Activated CD4-positive, alpha-beta T cell treated with anti-CD3 and anti-CD28 coated beads for 4 hours (primary cell): ENCODE measurements at regions not wholly inside any gene's neighbourhood (a gene's known extent, or its start where the extent isn't known, plus 50 kb on each side); places are given as distances from the start of the nearest gene placed in this dataset.

Experiments
- DNase-seq, 2 donors: peaks; one replicate each; pipeline ENCODE4 v3.0.0-alpha.2; 2020

DNA sequence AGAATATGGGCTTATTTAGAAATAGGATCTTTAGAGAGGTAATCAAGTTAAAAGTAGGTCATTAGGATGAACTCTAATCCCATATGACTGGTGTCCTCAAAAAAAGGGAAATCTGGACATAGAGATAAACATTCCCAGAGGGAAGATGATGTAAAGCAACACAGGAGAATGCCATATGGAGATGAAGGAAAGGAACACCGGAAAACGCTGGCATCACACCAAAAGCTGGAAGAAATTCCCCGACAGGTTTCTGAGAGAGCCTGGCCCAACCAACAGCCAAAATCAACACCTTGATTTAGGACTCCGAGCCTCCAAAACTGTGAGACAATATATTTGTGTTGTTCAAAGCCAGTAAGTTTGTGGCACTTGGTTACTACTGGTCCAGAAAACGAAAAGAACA, 296.7 kb downstream of the DSEL start:
- DNase-seq, result no peak

DNA sequence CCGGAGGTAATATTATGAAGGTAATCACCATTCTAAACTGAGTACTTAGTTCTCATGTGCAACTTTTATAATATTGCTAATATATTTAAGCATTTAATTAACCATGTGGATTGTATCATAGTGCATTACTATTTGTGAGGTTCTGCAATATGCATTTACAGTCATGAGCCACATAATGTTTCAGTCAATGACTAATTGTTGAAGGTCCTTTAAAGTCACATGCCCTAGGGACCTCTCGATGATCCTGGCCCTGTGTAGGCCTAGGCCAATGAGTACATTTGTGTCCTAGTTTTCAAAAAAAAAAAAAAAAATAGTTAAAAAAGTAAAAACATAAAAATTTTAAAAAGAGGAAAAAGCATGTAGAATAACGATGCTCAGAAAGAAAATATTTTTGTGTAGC, 298.0 kb downstream of the DSEL start:
- no peak for DNase-seq

DNA sequence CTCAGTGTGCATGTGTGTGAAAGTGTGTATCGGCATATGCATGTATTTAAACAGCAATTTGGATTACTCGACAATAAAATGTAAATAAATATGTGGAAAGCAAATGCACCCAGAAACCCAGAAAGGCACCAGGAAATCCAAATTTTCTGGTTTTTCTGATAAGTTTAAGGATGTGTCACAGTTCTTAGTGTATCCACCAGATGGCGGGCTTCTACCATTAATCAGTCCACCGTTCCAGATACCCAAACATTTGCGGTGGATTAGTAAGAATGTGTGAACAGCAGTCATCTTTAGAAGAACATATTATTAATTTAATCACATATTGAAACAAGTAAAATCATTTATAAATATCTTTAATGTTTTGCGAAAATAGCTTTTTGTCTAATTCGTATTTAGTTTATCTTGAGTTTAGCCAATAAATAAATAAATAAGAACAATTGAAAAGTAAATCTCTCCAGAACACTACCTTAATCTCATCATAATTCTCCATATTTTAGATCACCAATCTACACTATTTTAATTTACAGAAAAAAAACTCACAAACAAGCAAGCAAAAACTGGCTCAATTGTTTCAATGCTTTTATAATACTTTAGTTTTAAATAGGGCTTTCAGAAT, 298.9 kb downstream of the DSEL start:
- peak; percentile 38 to 60 for DNase-seq

DNA sequence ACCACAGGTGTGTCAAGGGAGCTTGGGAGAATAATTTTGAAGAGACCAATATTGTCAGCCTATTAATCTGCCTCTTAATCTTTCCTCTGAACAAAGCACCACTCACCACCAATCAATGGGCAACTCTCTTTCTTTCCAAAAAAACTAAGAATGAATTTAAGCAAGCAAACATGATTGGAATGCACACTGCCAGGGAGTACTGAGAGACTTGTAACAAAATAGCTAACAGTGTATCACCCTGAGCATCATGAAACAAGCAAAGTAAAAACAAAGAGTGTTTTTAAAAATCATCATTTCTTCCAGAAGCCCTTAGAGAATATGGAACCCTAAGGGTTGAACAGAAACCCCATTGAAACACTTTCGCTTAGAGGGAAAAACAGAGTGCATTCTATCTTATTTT, 299.7 kb downstream of the DSEL start:
- no peak for DNase-seq

DNA sequence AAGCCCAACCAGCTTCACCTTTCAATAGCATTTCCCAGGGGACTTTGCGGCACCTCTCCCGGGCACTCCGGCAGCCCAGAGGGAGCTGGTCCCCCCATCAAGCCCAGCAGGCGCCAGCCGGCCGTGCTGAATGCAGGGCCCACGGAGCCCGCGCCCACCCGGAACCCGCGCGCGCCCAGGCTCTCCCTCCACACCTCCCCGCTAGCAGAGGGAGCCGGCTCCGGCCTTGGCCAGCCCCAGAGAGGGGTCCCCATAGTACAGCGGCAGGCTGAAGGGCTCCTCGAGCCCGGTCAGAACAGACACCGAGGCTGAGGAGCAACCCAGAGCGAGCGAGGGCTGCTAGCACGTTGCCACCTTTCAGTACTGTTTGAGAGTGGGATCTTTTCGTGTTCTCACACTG, 300.8 kb downstream of the DSEL start:
- no peak for DNase-seq

DNA sequence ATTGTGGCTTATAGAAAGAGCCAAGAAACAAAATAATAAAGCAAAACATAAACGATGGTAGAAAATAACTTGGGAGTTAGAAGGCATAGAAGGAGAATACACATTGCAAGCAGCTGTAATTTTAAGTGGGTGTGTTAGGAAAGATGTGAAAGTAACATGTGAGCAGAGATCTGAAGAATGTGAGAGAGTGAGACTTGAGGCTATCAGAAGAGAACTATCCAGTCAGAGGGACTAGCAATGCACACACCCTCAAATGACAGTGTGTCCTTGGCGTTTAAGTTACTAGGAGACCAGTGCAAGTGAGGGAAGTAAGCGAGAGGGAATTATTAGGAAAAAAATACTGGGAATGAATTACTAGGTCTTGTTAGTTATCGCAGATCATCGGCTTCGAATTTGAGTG, 304.9 kb downstream of the DSEL start:
- DNase-seq, result no peak

DNA sequence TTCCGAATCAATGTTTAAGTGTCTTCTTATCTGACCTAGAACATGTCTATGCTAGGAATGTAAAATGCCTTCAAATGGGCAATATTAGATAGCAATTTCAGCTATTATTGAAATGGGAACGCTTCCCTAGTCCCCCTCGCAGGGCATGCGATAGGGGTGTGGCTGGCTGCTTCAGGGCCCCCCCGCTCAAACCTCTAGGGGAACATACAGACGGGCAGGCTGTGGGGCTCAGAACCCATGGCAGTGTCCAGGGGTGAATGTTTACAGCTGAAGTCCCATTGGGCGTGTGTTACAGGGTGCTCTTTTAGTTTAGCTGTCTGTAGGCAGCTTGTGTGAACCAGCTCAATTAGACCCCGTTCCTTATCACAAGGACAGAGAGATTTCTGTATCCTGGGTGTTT, 315.9 kb downstream of the DSEL start:
- no peak for DNase-seq

DNA sequence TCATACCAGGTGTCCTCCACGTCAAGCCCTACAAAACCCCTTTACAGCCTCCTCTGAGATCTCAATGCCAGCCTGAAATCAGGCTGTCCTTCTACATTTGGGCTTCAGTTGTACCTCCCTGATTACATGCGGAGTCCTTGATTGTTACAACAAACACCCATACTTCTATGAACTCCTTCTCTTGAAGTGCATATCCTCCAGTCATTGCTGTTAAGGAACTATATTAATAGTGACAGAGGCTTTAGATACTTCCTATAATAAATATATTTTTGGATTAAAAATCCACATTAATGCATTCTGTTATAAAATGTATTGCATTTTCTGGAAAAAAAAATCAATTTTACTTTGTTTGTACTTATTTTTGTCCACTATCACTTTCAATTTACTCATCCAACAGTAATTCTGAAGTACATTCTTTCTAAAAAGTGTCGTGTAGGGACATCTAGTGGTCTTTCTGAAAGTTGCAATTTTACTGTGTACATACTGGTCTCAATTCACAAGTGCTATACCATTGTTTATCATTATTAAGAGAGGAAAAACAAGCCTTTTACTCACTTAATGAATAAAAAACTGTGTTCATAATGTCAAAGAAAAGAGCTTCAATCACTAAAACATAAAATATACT, 316.4 kb downstream of the DSEL start:
- DNase-seq, result no peak

DNA sequence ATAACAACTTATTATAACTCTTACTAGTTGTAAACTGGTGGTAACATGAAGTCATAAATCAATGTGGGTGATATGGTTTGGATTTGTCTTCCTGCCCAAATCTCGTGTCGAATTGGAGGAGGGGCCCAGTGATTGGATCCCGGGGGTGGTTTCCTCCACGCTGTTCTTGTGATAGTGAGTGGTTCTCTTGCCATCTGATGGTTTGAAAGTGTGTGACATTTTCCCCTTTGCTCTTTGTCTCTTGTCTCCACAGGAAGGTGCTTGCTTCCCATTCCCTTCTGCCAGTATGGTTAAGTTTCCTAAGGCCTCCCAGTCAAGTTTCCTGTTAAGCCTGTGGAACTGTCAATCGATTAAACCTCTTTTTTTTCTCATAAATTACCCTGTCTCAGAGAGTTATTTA, 321.6 kb downstream of the DSEL start:
- no peak for DNase-seq

DNA sequence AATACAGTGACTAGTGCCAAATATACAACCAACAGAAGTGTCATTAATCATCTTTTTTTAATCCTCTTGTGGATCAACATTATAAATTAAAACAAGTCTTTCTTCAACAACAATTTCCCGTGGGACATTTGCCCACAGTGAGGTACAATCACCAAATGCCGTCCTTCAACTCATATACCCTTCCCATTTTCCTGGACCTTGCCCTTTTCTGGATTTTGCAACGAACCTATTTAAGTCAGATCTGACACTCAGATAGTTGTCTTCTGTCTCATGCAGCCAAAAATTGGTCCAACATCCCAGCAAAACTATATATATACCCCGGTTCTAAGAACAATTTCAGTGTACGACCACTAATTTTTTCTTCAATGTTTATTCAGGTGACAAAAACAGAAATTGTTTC, 324.0 kb downstream of the DSEL start:
- DNase-seq, result no peak

DNA sequence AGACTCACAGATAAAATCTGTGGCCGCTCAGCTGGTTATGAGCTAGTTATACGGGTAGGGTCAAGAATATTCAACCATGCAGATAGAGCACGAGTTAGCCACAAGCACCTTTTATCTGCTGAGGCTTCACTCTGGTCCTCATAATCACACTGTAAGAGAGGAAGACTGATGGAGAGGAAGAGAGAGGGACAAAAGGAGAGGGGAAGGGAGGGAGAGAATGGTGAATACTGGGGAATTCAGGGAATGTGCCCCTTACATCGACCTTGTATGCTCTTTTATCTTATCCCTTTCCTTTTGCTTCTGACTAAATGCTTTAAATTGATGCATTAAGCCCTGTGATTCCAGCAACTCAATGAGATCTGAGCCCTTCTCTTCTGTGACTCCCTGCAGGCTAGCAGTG, 333.1 kb downstream of the DSEL start:
- DNase-seq, result no peak

DNA sequence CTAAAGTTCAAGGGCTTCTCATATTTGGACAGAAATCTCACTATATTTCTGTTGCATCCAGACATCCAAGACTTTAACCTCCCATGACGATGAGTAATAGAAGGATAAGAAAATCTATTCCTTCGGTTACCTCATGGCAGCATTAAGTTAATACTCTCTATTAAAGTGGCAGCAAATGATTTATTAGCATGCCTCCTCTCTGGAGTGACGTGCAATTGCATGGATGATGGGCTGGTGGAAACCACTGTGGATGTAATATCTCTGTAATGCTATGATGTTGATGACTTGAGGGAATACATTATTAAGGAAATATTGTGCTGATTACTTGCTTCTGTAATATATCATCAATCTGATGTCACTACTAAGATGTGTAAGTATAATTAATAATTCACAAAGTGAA, 336.8 kb downstream of the DSEL start:
- no peak for DNase-seq

DNA sequence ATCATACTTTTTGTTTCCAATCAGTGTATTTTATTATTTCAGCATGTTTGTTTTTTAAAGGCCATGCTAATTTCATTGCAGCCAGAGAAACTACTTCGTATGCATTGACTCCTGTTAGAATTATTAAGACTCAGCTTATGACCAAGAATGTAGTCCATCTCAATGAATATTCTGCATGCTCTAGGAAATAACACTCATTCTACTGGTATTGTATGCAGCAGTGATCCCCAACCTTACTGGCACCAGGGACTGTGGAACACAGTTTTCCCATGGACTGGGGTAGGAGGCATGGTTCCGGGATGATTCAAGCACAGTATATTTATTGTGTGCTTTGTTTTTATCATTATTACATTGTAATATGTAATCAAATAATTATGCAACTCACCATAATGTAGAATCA, 356.9 kb downstream of the DSEL start:
- no peak for DNase-seq

DNA sequence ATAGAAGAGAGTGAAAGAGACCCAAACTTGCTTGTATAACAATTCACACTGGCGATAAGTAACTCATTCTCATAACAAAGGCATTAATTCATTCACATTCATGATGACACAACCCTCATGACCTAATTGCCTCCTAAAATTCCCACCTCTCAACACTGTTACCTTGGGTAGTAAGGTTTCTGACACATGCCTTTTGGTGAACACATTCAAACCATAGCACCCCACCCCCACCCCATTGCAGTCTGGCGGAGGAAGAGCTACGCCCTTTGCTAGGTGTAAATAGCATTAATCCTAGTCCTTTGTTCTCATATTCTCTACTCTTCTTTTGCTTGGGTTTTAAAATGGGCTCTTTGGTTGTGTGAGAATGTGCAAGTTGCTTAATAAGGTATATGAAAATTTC, 361.5 kb downstream of the DSEL start:
- no peak for DNase-seq

DNA sequence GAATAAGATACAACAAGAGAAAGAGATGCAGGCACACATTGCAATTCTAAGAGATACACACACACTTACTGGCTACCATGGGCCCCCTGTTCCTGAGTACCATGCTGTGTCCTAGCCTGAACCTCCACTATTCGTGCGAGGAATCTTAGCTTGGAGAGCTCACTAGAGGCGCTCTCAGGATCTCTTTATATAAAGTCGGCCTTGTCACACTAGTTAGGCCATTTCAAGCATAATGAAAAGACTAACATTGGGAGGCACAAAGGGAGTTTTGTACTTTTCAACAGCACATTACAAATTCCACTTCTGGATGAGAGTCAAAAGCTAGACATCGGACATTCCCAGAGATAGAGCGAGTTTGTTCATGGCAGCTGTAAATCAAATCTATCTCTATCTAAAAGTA, 365.2 kb downstream of the DSEL start:
- DNase-seq, result no peak

DNA sequence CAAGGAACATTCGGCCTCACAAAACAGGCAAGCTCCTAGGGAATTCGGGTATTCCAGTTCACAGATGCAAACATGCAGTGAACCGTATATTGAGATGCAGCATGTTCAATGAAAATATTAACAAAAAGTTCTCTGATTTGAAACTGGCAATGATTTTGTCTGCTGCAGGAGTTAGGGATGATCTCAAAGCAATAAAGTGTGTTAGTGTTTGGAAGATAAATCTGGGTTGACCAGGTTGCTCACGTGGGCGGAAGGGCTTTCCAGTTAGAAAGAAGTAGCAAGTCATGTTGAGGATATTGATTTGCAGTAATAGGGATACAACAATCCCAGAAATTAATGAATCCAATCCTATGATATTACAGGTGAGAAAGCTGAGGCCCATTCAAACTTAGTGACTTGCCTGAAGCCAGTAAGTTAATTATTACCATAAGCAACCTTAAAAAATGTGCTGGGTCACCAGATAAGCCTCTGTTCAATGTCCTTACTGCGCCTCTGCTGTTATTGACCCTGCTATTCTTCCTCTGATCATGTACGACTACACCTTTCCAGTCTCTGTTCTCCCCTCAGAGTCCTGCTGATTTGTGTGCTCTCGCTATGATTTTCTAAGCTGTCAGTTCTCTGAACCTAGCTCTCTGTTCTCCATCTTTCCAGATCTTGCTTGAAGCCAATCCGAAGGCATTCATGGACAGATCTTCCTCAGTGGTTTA, 370.8 kb downstream of the DSEL start:
- DNase-seq, result no peak

DNA sequence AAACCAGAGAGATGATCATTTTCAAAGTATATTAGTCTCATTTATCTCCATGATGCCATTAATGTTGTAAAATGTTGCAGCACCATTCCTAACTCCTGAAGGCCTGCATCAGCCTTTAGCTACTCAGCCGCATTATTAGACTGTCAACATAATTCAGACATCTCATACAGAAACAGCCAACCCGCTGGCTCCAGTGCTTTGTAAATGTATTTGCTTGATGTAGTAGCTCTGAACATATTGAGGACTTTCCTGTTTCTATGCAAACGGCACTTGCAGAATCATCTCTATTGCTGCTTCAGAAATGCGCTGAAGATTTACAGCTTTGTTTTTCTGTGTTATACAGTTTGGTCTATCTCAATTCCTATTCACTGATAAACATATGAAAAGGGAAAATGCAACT, 372.2 kb downstream of the DSEL start:
- no peak for DNase-seq

DNA sequence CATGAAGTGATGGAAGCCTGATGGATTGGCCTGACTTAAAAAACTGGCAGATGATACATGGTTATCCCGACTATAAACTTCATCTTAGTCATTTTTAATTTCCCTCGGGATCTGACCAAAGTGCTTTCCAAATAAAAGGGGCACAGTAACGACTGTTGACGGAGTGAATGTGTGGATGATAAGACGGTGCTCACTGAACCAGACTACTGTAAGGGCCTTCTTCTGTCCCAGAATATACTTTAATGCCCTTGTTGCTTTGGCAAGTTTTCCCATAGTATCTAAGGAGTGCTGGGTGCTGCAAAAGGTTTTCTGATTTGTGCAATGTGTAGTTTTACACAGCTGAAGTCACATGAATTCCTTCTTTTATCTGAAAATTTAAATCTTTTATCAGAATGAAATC, 373.5 kb downstream of the DSEL start:
- no peak for DNase-seq

DNA sequence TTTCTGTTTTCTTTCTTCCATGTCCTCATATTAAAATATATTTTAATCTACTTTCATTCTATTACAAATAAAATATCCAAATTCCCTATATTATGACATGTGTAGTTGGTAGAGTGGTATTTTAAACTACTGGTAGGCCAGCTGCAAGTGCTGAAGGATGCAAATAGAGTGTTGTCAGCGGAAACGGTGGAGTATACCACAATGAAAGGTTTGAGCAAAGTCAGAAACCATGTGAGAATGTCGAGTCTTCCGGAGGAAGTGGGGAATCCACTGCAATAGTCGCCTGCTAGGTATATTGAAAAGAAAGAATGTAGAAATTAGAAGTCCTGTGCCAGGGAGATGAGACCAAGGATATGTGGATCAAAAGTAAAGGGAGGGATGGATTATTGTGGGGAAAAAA, 373.9 kb downstream of the DSEL start:
- no peak for DNase-seq

DNA sequence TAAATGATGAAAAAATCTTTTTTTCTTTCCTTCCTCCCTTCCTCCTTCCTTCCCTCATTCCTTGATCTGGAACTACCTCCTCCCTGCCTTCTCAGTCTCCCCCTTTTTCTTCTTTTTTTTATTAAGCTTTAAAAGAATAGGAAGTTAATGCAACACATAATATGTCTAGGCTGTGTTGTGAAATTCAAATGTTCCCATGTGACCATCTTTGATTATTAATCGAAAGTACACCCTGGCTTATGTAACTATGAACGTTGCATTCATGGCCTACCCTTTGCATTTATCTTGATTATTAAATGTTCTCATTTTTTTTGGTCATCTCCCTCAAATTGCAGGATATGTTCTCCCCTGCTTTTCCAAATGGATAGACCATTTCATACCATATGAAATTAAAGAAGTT, 376.0 kb downstream of the DSEL start:
- DNase-seq, result no peak

DNA sequence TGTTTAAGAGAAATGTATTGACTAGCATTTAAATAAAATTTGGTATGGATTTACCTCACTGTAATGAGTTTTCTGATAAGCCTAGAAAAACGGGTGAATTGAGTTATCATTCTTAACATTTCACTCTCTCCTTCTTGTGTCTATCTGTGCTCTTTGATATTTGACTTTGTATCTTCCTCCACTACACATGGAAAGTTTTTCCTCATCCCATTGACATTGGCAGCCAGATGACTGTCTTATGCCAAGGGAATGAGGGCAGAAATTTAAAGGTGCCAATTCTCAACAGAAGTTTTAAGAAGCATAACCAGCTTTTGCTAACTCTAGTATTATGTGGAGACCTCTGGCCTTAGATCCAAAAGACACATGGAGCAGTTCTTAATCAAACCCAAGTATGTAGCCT, 376.6 kb downstream of the DSEL start:
- DNase-seq, result no peak

DNA sequence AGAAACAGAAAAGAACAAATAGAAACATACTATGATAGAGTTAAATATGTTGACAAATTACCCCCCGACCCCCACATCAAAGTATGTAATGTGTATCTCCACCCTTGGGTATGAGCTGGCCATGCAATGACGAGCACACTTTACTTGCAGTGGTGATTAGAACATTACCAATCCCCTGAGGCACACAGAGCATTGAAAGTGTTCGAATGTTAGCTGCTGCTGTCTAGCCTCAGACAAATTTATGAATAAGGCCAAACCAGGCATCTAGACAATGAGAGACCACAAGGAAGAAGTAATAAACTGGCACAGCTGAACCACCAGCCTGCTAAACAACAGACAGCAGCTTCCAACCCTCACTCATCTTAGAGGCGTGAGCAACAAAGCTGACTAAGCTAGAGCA, 380.5 kb downstream of the DSEL start:
- DNase-seq, result no peak

DNA sequence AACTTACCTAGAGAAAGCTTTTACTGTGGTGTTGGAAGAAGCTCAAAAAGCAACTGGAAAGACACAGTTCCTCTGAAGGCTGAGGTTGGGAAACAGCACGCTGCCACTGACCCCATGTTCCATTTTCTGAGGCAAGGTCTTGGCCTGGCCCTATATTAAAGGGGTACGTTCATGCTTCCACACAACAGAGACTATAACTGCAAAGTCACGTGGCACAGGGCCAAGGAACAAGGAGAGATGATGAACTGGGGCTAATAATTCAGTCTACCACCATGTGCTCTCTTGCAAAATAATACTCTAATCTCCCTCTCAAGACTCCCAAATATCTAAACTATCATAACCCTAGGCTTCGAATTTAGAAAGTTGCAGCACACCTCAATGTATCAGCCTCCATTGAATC, 381.6 kb downstream of the DSEL start:
- DNase-seq, result no peak

DNA sequence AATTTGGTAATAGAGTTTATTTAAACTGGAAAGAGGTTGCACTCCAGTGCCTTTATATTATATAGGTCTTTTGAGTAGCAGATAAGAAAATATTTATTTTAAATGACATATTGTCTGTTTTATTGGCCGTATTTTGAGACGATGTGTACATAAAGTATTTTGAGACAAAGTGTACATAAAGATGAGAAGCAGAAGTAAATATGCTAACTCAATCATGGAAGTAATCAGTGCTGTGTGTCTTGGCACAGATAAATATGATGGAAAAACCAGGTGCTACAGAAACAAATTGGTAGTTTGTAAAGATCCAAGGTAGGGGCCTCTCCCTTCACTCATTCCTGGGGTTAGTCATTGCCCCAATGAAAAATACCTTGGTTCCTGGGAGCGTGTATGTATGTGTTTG, 382.9 kb downstream of the DSEL start:
- no peak for DNase-seq

DNA sequence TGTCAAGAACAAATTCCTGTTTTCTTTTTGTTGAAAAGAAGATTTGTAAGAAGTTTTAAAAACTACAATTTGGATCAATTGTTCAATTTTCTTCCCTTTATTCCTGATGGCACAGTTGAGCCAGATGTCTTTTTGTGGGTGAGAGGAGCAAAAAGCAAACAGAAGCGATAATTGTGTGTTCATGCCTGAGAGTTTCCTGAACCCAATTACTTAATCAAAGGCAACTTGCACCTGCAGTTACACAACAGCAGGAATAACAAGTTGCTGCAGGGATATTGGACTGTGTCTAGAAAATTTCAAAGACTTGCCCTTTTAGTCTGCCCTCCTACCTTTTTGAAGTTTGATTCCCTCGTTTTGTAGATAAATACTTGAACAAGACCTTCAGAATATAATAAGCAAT, 383.6 kb downstream of the DSEL start:
- no peak for DNase-seq
